ENCODE measurements at regions not wholly inside any gene's neighbourhood (a gene's known extent, or its start where the extent isn't known, plus 50 kb on each side); places are given as distances from the start of the nearest gene placed in this dataset.
"Not testable (repeated sequence)": the region's sequence is repeated elsewhere in the genome, so short reads cannot be mapped to it uniquely, and the experiment has no call there.

- no peak for DNase-seq
Observed at GRCh38 chr4:186481998-186482790, 73.2 kb downstream of the MTNR1A start.

- DNase-seq, result no peak
Observed at GRCh38 chr4:186475202-186475601, 80.2 kb downstream of the MTNR1A start.

- no peak for DNase-seq
Observed at GRCh38 chr4:186473933-186474332, 81.4 kb downstream of the MTNR1A start.

GRCh38 chr4:186472948-186473347 is 82.4 kb downstream of the MTNR1A start:
- peak in 1 of 51 donors; percentile 4 for DNase-seq

GRCh38 chr4:186471441-186471840 is 83.9 kb downstream of the MTNR1A start:
- no peak for DNase-seq

GRCh38 chr4:186458050-186458449 is 97.3 kb downstream of the MTNR1A start:
- no peak for DNase-seq

- no peak for DNase-seq
Observed at GRCh38 chr4:186451982-186452381, 103.4 kb downstream of the MTNR1A start.

- no peak for DNase-seq
Observed at GRCh38 chr4:186449954-186450353, 105.4 kb downstream of the MTNR1A start.

- no peak for DNase-seq
Observed at GRCh38 chr4:186445040-186445439, 110.3 kb downstream of the MTNR1A start.

GRCh38 chr4:186441502-186441901 is 113.9 kb downstream of the MTNR1A start:
- no peak for DNase-seq

GRCh38 chr4:186428481-186428880 is 126.9 kb downstream of the MTNR1A start:
- DNase-seq, result no peak

- DNase-seq, result no peak
Observed at GRCh38 chr4:186424745-186425144, 130.6 kb downstream of the MTNR1A start.

- DNase-seq, result no peak
Observed at GRCh38 chr4:186422296-186422695, 133.1 kb downstream of the MTNR1A start.

GRCh38 chr4:186416451-186417060 is 138.8 kb downstream of the MTNR1A start:
- no peak for DNase-seq

GRCh38 chr4:186414390-186414789 is 141.0 kb downstream of the MTNR1A start:
- DNase-seq, result no peak

- no peak for DNase-seq
Observed at GRCh38 chr4:186405957-186406356, 140.0 kb downstream of the F11 start.

- no peak for DNase-seq
Observed at GRCh38 chr4:186404562-186405134, 138.7 kb downstream of the F11 start.

- no peak for DNase-seq
Observed at GRCh38 chr4:186400676-186401075, 134.7 kb downstream of the F11 start.

- DNase-seq, result no peak
Observed at GRCh38 chr4:186392017-186392416, 126.0 kb downstream of the F11 start.

- not testable (repeated sequence) for DNase-seq
Observed at GRCh38 chr4:186384328-186384727, 118.3 kb downstream of the F11 start.

GRCh38 chr4:186368281-186368680 is 102.3 kb downstream of the F11 start:
- no peak for DNase-seq

- no peak for DNase-seq
Observed at GRCh38 chr4:186366326-186366725, 100.3 kb downstream of the F11 start.

- not testable (repeated sequence) for DNase-seq
Observed at GRCh38 chr4:186363038-186363437, 97.0 kb downstream of the F11 start.

All from hypothalamus (tissue), 51 donors.